Right lobe of liver (tissue), 6 donors: ENCODE measurements at regions not wholly inside any gene's neighbourhood (a gene's known extent, or its start where the extent isn't known, plus 50 kb on each side); places are given as distances from the start of the nearest gene placed in this dataset.

ENCODE experiments used
- ATAC-seq, 4 donors: fragments of 200-7000 bp; cut with Tn5 transposase; one replicate each; pipeline ENCODE4 v1.9.1; 2020; ENCODE audit warnings: mild to moderate bottlenecking in 4 of 4, moderate library complexity in 4 of 4
- DNase-seq, 3 donors: peaks; one replicate each; pipeline ENCODE4 v3.0.0-alpha.2; 2020
- H3K27ac ChIP-seq, 3 donors: fragments of 200-600 bp; one replicate each; pipeline ENCODE4 v1.8.0; 2022
- H3K27me3 ChIP-seq, 2 donors: fragments of 200-600 bp; one replicate each; pipeline ENCODE4 v1.8.0; 2022
- H3K36me3 ChIP-seq, 4 donors: fragments of 200-600 bp; sonication (generic) in 1 of 4; one replicate each; pipeline versions ENCODE4 v1.5.1 to v1.8.0; 2017 to 2022; ENCODE audit warnings: control low read depth in 1 of 4
- H3K4me1 ChIP-seq, 4 donors: fragments of 200-600 bp; sonication (generic) in 1 of 4; one replicate each; pipeline versions ENCODE4 v1.5.1 to v1.8.0; 2017 to 2022; ENCODE audit warnings: control low read depth in 1 of 4
- H3K4me3 ChIP-seq, 3 donors: fragments of 200-600 bp; one replicate each; pipeline ENCODE4 v1.8.0; 2022
- H3K9me3 ChIP-seq, 4 donors: fragments of 200-600 bp; sonication (generic) in 1 of 4; one replicate each; pipeline versions ENCODE4 v1.5.1 to v1.8.0; 2017 to 2022; ENCODE audit warnings: control low read depth in 1 of 4
- POLR2A ChIP-seq: fragments of 450-650 bp; IDR thresholded peaks from one replicate; pipeline ENCODE4 v1.6.1; 2017; ENCODE audit warnings: antibody characterized with exemption, mild to moderate bottlenecking
- WGBS: methylation state at CpG from one replicate; pipeline ENCODE4 v1.1.6; 2018; ENCODE audit warnings: low coverage, low lambda C conversion rate; ENCODE audit not compliant: insufficient coverage; ENCODE audit errors: missing lambda C conversion rate; 5-methylcytosine and 5-hydroxymethylcytosine counted together
- intact Hi-C, 2 donors: fragments of 100-400 bp; cut with DNase I; formaldehyde crosslinking; loops; one replicate each; pipeline versions ENCODE4 v1.11.2 to v1.14.1; 2022
- TF ChIP-seq, protein P1 (sequence below), 4 donors: fragments of 200-600 bp in 3 of 4; fragments of 450-650 bp in 1 of 4; IDR thresholded peaks; one replicate each; pipeline versions ENCODE4 v1.5.1 to v1.8.0; 2016 to 2022; ENCODE audit warnings: antibody characterized with exemption in 4 of 4, mild to moderate bottlenecking in 2 of 4
- donor health status: DM: no; HTN: yes; CAD: no.
- donor health status: DM: no; HTN: no; CAD: no.
- donor health status: DM: no; HTN: no; CAD: no.
- donor health status: DM: no; HTN: yes; CAD: no.
- donor health status: DM: no; HTN: yes; CAD: no.

DNA sequence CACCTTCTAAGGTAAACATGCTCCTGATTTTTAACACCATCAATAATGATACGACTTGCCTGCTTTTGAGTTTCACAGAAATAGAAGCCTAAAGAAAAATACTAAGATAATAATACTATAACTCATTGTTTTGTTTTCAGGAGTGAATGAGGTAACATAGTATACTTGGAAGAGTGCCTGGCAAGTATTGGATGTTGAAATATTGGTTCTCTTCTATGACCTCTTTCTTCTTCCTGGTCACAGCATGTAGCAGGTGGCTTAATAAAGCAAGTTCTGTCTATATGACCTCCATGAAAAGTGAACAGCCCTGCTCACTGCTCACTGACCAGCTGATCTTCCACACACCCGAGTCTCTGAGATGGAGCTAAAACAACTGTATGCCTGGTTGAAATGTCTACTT is 312.3 kb upstream of the ONECUT1 start:
- TF ChIP-seq, protein P1, sequence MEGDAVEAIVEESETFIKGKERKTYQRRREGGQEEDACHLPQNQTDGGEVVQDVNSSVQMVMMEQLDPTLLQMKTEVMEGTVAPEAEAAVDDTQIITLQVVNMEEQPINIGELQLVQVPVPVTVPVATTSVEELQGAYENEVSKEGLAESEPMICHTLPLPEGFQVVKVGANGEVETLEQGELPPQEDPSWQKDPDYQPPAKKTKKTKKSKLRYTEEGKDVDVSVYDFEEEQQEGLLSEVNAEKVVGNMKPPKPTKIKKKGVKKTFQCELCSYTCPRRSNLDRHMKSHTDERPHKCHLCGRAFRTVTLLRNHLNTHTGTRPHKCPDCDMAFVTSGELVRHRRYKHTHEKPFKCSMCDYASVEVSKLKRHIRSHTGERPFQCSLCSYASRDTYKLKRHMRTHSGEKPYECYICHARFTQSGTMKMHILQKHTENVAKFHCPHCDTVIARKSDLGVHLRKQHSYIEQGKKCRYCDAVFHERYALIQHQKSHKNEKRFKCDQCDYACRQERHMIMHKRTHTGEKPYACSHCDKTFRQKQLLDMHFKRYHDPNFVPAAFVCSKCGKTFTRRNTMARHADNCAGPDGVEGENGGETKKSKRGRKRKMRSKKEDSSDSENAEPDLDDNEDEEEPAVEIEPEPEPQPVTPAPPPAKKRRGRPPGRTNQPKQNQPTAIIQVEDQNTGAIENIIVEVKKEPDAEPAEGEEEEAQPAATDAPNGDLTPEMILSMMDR (IDR thresholded peaks at IDR 0.05) = no peak
- no peak for TF ChIP-seq POLR2A
- intact Hi-C loops = no loop called here
- no peaks in the 10 kb centered on the region for H3K36me3 ChIP-seq
- no peak overlapping the region for H3K4me3 ChIP-seq
- H3K4me1 ChIP-seq = peaks cover 0 to 7% (median 3%) of the 10 kb centered on the region in 4 donors
- H3K27ac ChIP-seq = no peak overlapping the region
- H3K27me3 ChIP-seq = no peaks in the 10 kb centered on the region
- WGBS = 26% methylated on average over 2 of the region's 2 CpGs
- H3K9me3 ChIP-seq = no peaks in the 10 kb centered on the region
- ATAC-seq (peak; percentile 77 to 96 (median 90)), DNase-seq (no peak)

DNA sequence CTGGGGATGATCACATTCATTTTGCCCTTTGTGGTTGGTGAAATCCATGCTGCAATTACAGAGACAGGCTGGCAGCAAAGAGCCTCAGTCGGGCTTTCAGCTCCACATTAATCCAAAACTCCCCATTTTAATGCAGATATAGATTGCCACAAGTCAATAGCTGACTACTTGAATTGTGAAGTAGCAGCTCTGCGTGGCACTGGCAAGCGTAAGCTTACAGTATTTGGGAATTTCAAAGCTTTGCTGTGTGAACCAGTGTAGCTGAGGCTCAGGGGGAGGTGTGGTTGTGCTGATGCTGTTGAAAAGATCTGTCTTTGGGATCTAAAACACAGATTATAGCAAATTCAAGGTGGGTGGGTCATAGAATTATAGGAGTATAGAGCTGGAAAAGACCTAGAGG is 290.3 kb upstream of the ONECUT1 start:
- Histone ChIP-seq H3K27me3 (no peaks in the 10 kb centered on the region), H3K4me3 (no peak overlapping the region), H3K9me3 (no peaks in the 10 kb centered on the region), H3K4me1 (no peaks in the 10 kb centered on the region), H3K27ac (no peak overlapping the region), H3K36me3 (no peaks in the 10 kb centered on the region)
- no peak for ATAC-seq
- intact Hi-C loops = no loop called here
- DNase-seq = no peak
- WGBS = 53% methylated on average over 3 of the region's 3 CpGs
- TF ChIP-seq POLR2A = no peak
- TF ChIP-seq, protein P1 (IDR thresholded peaks at IDR 0.05) = no peak

DNA sequence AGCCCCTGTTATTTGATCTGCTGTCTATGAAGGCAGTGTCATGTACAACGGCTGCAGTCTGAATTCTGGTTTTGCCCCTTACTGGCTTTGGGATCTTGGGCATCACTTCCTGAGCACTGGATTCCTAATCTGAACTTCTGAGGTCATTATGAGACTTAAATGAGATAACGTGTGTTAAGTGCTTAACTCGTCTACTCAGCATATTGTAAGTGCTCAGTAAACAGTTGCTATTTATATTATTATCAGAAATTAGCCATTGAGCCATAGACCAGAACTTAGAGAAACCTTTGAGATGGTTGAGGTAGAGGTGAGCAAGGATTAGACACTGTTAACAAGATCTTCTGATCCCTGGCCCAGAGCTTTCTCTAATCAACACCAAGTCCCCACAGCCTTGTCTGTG is 284.1 kb upstream of the ONECUT1 start:
- H3K27ac ChIP-seq = no peak overlapping the region
- ATAC-seq (no peak), DNase-seq (no peak)
- no peaks in the 10 kb centered on the region for H3K9me3 ChIP-seq
- 48% methylated on average over 3 of the region's 3 CpGs for WGBS
- peaks cover 0 to 8% (median 0%) of the 10 kb centered on the region in 4 donors for H3K4me1 ChIP-seq
- H3K4me3 ChIP-seq = no peak overlapping the region
- H3K27me3 ChIP-seq = no peaks in the 10 kb centered on the region
- H3K36me3 ChIP-seq = no peaks in the 10 kb centered on the region
- intact Hi-C loops = loop anchor here in 1 of 2 donors (10.0 kb wide), 1 partner anchor 121 kb away; no protein-coding TSS in a partner anchor
- TF ChIP-seq, protein P1 (IDR thresholded peaks at IDR 0.05) = no peak
- no peak for TF ChIP-seq POLR2A

DNA sequence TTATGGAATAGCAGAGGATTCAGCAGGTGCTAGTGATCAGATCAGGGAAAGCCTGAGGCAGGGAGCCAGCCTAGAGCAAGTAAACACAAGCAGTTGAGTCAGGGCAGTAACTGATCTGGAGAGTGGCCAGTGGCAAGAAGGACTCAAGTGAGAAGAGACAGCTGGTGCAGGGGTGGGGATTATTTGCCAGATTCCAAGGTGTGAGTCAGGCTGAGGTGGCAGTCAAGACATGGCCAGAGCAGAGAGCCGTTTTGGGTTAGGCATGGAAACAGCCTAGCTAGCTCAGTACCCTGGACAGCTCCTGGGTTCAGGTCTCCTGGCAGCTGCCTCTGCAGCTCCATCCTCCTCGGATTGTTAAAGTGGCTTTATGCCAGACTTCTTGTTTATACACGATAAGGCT is 281.9 kb upstream of the ONECUT1 start:
- H3K27ac ChIP-seq = no peak overlapping the region
- no peak overlapping the region for H3K4me3 ChIP-seq
- peak; percentile 68 to 80 (median 73) for DNase-seq
- WGBS = 6% methylated on average over 2 of the region's 3 CpGs
- no peaks in the 10 kb centered on the region for H3K36me3 ChIP-seq
- H3K27me3 ChIP-seq = no peaks in the 10 kb centered on the region
- intact Hi-C loops = loop anchor here in 1 of 2 donors (10.0 kb wide), 1 partner anchor 123 kb away; no protein-coding TSS in a partner anchor
- H3K9me3 ChIP-seq = no peaks in the 10 kb centered on the region
- peaks cover 0 to 8% (median 0%) of the 10 kb centered on the region in 4 donors for H3K4me1 ChIP-seq
- peak; percentile 95 to 99 (median 96) for ATAC-seq
- TF ChIP-seq, protein P1 (IDR thresholded peaks at IDR 0.05) = no peak
- TF ChIP-seq POLR2A = no peak

DNA sequence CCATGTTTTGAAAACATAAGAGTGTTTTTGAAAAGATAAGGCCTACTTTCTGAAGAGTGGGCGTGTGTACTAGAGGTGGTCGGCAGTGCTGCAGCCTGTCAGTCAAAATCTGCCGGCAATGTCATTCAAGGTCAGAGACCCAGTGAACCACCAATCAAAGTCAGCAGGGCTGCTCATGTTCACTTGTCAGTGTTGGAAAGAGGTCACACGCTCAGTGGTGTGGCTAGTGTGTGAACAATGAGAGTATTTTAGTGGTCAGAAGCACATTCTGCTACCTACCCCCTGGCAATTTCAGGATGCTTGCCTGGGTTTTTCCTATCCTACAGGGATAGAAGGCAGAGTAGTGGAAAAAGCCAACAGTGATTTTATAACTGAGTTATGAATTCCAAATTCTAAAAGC is 278.5 kb upstream of the ONECUT1 start:
- DNase-seq (no peak), ATAC-seq (no peak)
- Histone ChIP-seq H3K9me3 (no peaks in the 10 kb centered on the region), H3K36me3 (no peaks in the 10 kb centered on the region), H3K27ac (no peak overlapping the region), H3K4me1 (peaks cover 0 to 8% (median 0%) of the 10 kb centered on the region in 4 donors), H3K27me3 (no peaks in the 10 kb centered on the region), H3K4me3 (no peak overlapping the region)
- TF ChIP-seq, protein P1 (IDR thresholded peaks at IDR 0.05) = no peak
- TF ChIP-seq POLR2A = no peak
- WGBS = 57% methylated on average over 4 of the region's 4 CpGs
- intact Hi-C loops = no loop called here
